ENCODE measurements at regions not wholly inside any gene's neighbourhood (a gene's known extent, or its start where the extent isn't known, plus 50 kb on each side); places are given as distances from the start of the nearest gene placed in this dataset.

DNA sequence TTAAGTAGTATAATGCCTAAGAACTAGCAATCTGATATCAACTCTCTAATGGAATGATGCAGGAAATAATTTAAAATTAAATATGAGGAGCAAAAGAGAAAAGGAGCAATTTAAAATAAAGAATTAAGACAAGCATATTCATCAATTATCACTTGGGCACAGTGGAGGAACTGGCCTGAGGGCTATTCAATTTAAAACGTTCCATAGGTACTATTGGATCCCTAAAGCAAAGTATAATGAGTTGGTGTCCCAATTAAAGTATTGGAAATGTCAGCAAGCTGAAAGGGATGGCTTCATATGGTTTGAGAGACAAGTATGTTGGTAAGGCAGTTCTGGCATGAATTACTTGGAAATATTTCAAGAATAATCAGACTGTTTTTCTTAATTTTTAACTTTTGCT, 2064.1 kb upstream of the TENM3 start:
- Histone ChIP-seq H3K36me3 (ENCODE audit: insufficient read depth, low read length) (no peaks in the 10 kb centered on the region), H3K9me3 (ENCODE audit: low read length) (no peaks in the 10 kb centered on the region), H3K27me3 (ENCODE audit: insufficient read depth, low read length) (no peaks in the 10 kb centered on the region), H2AFZ (ENCODE audit: low read depth, low read length) (no peak overlapping the region), H3K4me3 (ENCODE audit: low read length) (no peak overlapping the region), H3K4me1 (ENCODE audit: insufficient read depth, low read length) (no peaks in the 10 kb centered on the region)

DNA sequence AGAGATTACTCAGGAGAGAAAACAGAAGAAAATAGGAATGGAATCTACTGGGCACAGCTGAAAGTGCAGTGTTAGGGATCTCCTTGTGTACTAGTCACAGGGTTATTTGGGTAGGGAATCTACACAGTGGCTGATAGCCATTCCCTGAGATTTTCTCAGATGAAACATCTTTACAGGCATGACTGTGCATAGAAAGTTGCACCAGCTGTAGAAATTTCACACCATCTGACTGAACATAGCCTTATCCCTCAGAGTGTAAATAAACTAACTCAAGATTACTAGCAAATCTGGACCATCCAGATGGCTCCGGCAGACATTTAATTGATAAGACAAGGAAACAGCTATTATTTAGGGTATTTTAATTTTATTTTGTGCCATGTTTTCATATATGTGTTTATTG, 2053.5 kb upstream of the TENM3 start:
- Histone ChIP-seq H3K36me3 (ENCODE audit: insufficient read depth, low read length) (no peaks in the 10 kb centered on the region), H3K27me3 (ENCODE audit: insufficient read depth, low read length) (no peaks in the 10 kb centered on the region), H3K4me3 (ENCODE audit: low read length) (no peak overlapping the region), H3K4me1 (ENCODE audit: insufficient read depth, low read length) (no peaks in the 10 kb centered on the region), H3K9me3 (ENCODE audit: low read length) (no peaks in the 10 kb centered on the region), H2AFZ (ENCODE audit: low read depth, low read length) (no peak overlapping the region)

DNA sequence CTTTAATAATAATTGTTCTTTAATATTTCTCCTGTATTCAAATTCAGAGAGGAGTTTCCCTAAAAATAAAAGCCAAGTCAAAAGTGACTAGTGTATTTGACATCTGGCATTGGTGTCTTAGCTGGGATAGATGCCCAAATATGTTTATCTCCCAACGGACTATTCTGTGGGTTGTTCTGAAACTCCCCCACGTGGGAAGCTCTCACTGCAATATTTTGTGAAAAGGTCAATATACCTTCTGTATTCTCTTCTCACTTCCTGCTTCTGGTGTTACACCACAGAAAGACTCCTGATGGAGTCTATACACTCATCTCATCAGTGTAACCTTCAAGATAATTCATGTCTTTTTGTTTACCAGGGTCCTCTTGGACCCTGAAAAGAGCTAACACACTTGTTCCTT, 2052.8 kb upstream of the TENM3 start:
- H3K27me3 ChIP-seq (ENCODE audit: insufficient read depth, low read length): no peaks in the 10 kb centered on the region
- no peaks in the 10 kb centered on the region for H3K9me3 ChIP-seq (ENCODE audit: low read length)
- no peak overlapping the region for H3K4me3 ChIP-seq (ENCODE audit: low read length)
- H3K4me1 ChIP-seq (ENCODE audit: insufficient read depth, low read length): no peaks in the 10 kb centered on the region
- H2AFZ ChIP-seq (ENCODE audit: low read depth, low read length): no peak overlapping the region
- H3K36me3 ChIP-seq (ENCODE audit: insufficient read depth, low read length): no peaks in the 10 kb centered on the region

DNA sequence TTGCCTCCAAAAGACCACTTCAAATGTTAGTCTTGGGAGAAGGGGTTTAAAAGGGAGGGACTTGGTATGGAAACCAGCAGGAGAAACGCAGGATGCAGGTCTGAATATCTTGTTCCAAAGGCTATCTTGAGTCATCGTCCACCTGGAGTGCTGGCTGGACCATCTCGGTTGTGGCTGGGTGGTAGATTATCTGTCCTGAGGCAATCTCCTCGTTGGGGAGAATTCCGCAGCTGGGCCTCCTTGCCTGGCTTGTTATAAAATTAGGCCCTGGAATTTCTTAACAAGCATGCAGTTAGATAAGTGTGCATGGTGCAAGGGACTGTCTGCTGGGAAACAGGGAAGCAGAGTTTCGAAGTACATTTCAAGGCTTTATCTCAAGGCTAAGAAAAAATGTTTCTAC, 2045.7 kb upstream of the TENM3 start:
- Histone ChIP-seq H3K4me1 (ENCODE audit: insufficient read depth, low read length) (no peaks in the 10 kb centered on the region), H3K36me3 (ENCODE audit: insufficient read depth, low read length) (no peaks in the 10 kb centered on the region), H3K27me3 (ENCODE audit: insufficient read depth, low read length) (no peaks in the 10 kb centered on the region), H3K4me3 (ENCODE audit: low read length) (no peak overlapping the region), H3K9me3 (ENCODE audit: low read length) (no peaks in the 10 kb centered on the region), H2AFZ (ENCODE audit: low read depth, low read length) (no peak overlapping the region)

DNA sequence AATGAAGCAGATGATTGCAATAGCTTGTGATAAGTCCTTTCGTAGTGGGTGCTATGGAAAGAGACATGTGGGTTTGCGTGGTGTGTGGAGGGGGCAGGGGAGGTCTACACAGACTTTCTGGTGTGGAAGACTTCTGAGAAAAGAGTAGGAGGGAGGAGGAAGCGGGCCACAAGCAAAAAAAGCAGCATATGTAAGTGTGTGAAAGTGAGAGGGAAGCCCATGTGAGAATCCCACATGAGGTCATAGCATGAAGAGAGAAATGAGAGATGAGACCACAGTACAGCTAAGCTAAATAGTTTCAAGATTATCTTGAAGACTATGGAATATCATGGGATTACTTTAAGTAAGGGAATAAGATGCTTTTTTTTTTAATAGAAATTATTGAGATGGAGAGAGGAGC, 2039.9 kb upstream of the TENM3 start:
- H3K27me3 ChIP-seq (ENCODE audit: insufficient read depth, low read length): no peaks in the 10 kb centered on the region
- no peaks in the 10 kb centered on the region for H3K9me3 ChIP-seq (ENCODE audit: low read length)
- H3K4me3 ChIP-seq (ENCODE audit: low read length): no peak overlapping the region
- H3K4me1 ChIP-seq (ENCODE audit: insufficient read depth, low read length): peaks cover 4% of the 10 kb centered on the region
- no peak overlapping the region for H2AFZ ChIP-seq (ENCODE audit: low read depth, low read length)
- H3K36me3 ChIP-seq (ENCODE audit: insufficient read depth, low read length): no peaks in the 10 kb centered on the region

DNA sequence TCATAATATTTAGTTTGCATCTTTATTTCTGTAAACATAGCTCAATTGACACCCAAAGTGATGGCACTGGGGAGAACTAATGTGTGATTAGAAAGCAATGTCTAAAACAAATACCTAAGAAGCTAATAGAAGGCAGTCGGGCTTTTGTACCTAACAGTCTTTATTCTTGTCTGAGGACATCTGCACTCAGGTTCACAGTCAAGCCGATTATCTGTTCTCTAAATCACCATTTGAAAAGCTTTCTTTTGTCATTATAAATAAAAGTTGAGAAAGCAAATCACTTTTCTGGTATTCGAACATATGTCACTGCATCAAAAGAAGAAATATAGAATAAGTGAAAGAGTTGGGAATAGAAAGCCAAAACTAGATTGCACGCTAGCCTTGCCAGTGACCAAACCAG, 2037.9 kb upstream of the TENM3 start:
- no peaks in the 10 kb centered on the region for H3K36me3 ChIP-seq (ENCODE audit: insufficient read depth, low read length)
- no peak overlapping the region for H3K4me3 ChIP-seq (ENCODE audit: low read length)
- peaks cover 4% of the 10 kb centered on the region for H3K4me1 ChIP-seq (ENCODE audit: insufficient read depth, low read length)
- no peaks in the 10 kb centered on the region for H3K9me3 ChIP-seq (ENCODE audit: low read length)
- H3K27me3 ChIP-seq (ENCODE audit: insufficient read depth, low read length): no peaks in the 10 kb centered on the region
- peak overlapping the region; percentile 38 for H2AFZ ChIP-seq (ENCODE audit: low read depth, low read length)

DNA sequence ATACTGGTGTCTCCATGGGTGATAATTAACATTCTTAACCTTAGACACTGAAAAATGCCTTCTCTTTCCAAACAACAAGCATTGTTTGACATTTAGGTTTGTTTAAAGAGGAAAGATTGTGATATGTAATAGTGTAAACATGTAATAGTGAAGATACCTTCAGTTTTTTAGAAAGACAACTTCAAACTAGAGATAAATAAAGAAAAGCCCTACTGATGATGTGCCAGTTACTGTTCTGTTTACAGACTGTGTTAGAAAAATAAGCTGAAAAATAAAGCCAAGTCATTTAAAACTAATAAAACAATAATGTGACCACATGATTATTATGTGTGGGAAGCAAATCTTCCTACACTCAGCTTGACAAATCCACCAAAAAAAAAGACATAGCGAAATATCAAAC, 2035.3 kb upstream of the TENM3 start:
- no peak overlapping the region for H2AFZ ChIP-seq (ENCODE audit: low read depth, low read length)
- peaks cover 4% of the 10 kb centered on the region for H3K4me1 ChIP-seq (ENCODE audit: insufficient read depth, low read length)
- H3K36me3 ChIP-seq (ENCODE audit: insufficient read depth, low read length): no peaks in the 10 kb centered on the region
- no peaks in the 10 kb centered on the region for H3K9me3 ChIP-seq (ENCODE audit: low read length)
- no peaks in the 10 kb centered on the region for H3K27me3 ChIP-seq (ENCODE audit: insufficient read depth, low read length)
- no peak overlapping the region for H3K4me3 ChIP-seq (ENCODE audit: low read length)

DNA sequence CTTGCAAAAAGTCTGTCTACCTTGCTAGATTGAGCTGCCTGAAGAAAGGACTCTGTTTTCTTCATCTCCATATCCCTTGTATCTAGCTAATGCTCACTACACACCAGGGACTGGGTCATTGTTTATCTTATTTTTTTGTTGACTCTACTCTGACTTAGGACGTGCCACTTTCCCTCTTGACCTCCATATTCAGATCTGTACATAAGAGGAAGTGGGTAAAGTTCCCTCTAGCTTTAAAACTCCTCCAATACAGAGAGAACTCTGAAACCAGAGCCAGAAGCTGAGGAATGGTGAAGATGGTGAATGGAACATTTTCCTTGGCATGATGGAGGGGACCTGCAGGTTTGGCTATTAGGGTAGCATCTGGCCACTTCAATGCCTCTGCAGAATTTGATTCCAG, 2026.1 kb upstream of the TENM3 start:
- Histone ChIP-seq H3K9me3 (ENCODE audit: low read length) (no peaks in the 10 kb centered on the region), H2AFZ (ENCODE audit: low read depth, low read length) (no peak overlapping the region), H3K27me3 (ENCODE audit: insufficient read depth, low read length) (no peaks in the 10 kb centered on the region), H3K4me3 (ENCODE audit: low read length) (no peak overlapping the region), H3K4me1 (ENCODE audit: insufficient read depth, low read length) (no peaks in the 10 kb centered on the region), H3K36me3 (ENCODE audit: insufficient read depth, low read length) (no peaks in the 10 kb centered on the region)

DNA sequence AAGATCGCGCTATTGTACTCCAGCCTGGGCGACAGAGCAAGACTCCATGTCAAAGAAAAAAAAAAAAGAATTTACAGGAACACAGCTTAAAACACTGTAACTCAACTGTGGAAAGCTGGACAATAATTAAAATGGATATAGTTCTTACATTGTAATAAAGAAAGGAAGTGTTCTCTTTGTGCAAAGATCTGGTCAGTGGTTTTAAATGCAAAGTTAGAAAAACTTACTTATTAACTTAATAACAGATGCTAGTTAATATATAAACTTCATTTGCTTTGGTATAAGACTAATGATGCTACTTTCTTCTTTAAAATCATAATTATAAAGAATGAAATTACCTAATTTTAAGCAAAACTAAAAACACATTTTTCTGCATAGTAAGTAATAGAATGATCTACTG, 2024.1 kb upstream of the TENM3 start:
- no peaks in the 10 kb centered on the region for H3K9me3 ChIP-seq (ENCODE audit: low read length)
- H3K4me3 ChIP-seq (ENCODE audit: low read length): no peak overlapping the region
- H3K27me3 ChIP-seq (ENCODE audit: insufficient read depth, low read length): no peaks in the 10 kb centered on the region
- no peak overlapping the region for H2AFZ ChIP-seq (ENCODE audit: low read depth, low read length)
- no peaks in the 10 kb centered on the region for H3K36me3 ChIP-seq (ENCODE audit: insufficient read depth, low read length)
- H3K4me1 ChIP-seq (ENCODE audit: insufficient read depth, low read length): no peaks in the 10 kb centered on the region

DNA sequence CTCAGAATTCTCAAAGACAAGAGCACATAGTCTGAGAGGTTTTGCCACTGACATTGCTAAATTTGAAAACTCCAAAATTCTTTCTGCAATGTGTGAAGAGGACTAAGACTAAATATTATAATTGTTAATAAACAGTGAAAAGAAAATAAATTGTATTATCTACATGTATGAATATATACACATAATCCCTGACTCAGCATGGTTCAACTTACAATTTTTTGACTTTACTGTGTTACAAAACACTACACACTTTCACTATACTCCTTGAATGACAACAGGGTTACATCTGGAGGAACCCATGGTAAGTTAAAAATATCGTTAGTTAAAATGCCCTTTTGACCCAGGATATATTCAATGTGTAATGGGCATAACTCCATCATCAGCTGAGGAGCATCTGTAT, 2017.2 kb upstream of the TENM3 start:
- H3K4me3 ChIP-seq (ENCODE audit: low read length): no peak overlapping the region
- H2AFZ ChIP-seq (ENCODE audit: low read depth, low read length): no peak overlapping the region
- H3K36me3 ChIP-seq (ENCODE audit: insufficient read depth, low read length): no peaks in the 10 kb centered on the region
- H3K27me3 ChIP-seq (ENCODE audit: insufficient read depth, low read length): no peaks in the 10 kb centered on the region
- H3K9me3 ChIP-seq (ENCODE audit: low read length): no peaks in the 10 kb centered on the region
- H3K4me1 ChIP-seq (ENCODE audit: insufficient read depth, low read length): no peaks in the 10 kb centered on the region

DNA sequence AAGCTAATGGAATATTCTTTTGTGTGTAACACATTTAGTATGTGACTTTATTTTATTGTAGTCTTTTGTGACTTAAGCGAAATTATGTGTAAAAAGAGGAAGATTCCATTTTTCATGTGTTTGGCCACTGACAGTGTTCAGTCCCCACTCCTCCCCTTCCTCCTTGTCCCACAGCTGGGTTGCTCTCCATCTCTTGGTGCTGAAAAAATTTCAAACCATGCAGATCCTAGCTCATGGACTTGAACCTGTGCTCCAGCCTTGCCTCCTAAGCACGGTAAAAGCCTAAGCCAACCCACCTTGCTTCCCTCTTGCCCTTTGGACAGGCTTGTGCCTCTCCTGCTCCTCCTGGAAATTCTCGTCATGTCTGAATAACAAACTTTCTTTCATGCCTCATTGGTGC, 2008.5 kb upstream of the TENM3 start:
- H2AFZ ChIP-seq (ENCODE audit: low read depth, low read length): no peak overlapping the region
- no peak overlapping the region for H3K4me3 ChIP-seq (ENCODE audit: low read length)
- peaks cover 5% of the 10 kb centered on the region for H3K4me1 ChIP-seq (ENCODE audit: insufficient read depth, low read length)
- no peaks in the 10 kb centered on the region for H3K27me3 ChIP-seq (ENCODE audit: insufficient read depth, low read length)
- H3K36me3 ChIP-seq (ENCODE audit: insufficient read depth, low read length): no peaks in the 10 kb centered on the region
- H3K9me3 ChIP-seq (ENCODE audit: low read length): no peaks in the 10 kb centered on the region

DNA sequence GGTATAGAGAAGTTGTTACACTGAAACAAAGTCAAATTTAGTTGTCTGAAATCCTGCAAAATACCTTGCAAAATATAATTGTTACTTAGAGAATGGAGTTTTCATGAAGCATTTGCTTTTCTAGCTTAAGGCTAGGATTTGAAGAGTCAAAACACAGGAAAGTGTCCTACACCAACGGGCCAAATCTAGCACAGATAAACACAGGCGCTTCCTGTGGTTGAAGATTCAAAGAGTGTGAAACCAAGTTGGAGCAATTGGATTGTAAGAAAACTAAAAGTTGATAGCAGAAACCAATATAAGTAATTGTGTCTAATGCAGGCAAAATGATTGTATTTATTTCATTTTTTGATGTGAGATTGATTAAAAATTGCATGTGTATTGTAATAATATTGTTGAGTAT, 2002.5 kb upstream of the TENM3 start:
- no peaks in the 10 kb centered on the region for H3K27me3 ChIP-seq (ENCODE audit: insufficient read depth, low read length)
- H3K4me3 ChIP-seq (ENCODE audit: low read length): no peak overlapping the region
- H3K4me1 ChIP-seq (ENCODE audit: insufficient read depth, low read length): peaks cover 5% of the 10 kb centered on the region
- H2AFZ ChIP-seq (ENCODE audit: low read depth, low read length): no peak overlapping the region
- H3K36me3 ChIP-seq (ENCODE audit: insufficient read depth, low read length): no peaks in the 10 kb centered on the region
- H3K9me3 ChIP-seq (ENCODE audit: low read length): no peaks in the 10 kb centered on the region

DNA sequence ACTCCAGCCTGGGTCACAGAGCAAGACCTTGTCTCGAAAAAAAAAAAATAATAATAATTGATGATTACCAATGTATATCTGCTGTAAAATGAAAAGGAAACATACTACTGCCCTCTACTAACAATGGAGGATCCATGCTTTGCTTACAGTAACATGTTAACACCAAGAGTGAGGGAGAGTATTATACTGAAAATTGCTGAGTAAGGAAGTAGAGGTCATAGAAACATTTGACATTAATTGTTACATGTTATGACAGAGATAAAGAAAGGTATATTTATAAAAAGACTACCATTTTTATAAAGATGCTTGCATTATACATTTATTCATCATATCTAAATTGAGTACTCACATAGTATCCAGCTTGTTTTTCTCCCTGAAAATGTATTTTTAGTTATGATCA, 1989.8 kb upstream of the TENM3 start:
- no peaks in the 10 kb centered on the region for H3K36me3 ChIP-seq (ENCODE audit: insufficient read depth, low read length)

DNA sequence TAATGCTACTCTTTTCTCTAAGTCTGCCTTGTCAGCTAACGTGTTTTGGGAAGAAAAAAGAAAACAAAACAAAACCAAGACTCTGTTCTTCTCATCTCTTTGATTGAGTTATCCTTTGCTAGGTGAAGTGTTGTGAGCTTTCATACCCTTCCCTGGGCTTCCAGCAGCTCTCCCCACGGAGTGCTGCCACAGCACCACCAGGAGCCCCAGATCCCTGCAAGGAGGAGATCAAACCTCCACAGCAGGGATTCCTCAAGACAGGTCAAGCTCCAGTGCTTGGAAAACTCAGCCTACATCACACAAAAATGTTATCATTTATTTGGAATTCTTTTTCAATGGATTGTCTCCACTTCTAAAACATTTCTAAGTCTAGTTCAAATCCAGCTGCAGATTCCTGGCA, 1981.9 kb upstream of the TENM3 start:
- Histone ChIP-seq H3K4me1 (ENCODE audit: insufficient read depth, low read length) (no peaks in the 10 kb centered on the region), H3K27me3 (ENCODE audit: insufficient read depth, low read length) (no peaks in the 10 kb centered on the region), H2AFZ (ENCODE audit: low read depth, low read length) (no peak overlapping the region), H3K9me3 (ENCODE audit: low read length) (no peaks in the 10 kb centered on the region), H3K4me3 (ENCODE audit: low read length) (no peak overlapping the region), H3K36me3 (ENCODE audit: insufficient read depth, low read length) (no peaks in the 10 kb centered on the region)

More for the DNA sequence above, 1989.8 kb upstream of the TENM3 start:
- Histone ChIP-seq H3K9me3 (ENCODE audit: low read length) (no peaks in the 10 kb centered on the region), H3K4me1 (ENCODE audit: insufficient read depth, low read length) (no peaks in the 10 kb centered on the region), H3K4me3 (ENCODE audit: low read length) (no peak overlapping the region), H3K27me3 (ENCODE audit: insufficient read depth, low read length) (no peaks in the 10 kb centered on the region), H2AFZ (ENCODE audit: low read depth, low read length) (no peak overlapping the region)

Measured in neuron (in vitro differentiated cells).